IMR-90 (cell line): ENCODE measurements at regions not wholly inside any gene's neighbourhood (a gene's known extent, or its start where the extent isn't known, plus 50 kb on each side); places are given as distances from the start of the nearest gene placed in this dataset.

ENCODE experiments used
- BHLHE40 ChIP-seq: fragments of 150-350 bp; IDR thresholded peaks from 2 replicates; pipeline ENCODE4 v1.6.1; 2016; ENCODE audit warnings: mild to moderate bottlenecking, low read depth, low read length
- CHD1 ChIP-seq: IDR thresholded peaks from 2 replicates; pipeline ENCODE4 v1.6.1; 2012; ENCODE audit warnings: low read depth, low read length, improper control_type of control experiment
- FOS ChIP-seq: fragments of 150-350 bp; IDR thresholded peaks from 2 replicates; pipeline ENCODE4 v1.6.1; 2016; ENCODE audit warnings: low read depth, low read length
- MAFK ChIP-seq: IDR thresholded peaks from 2 replicates; pipeline ENCODE4 v1.6.1; 2012; ENCODE audit warnings: low read depth, low read length, improper control_type of control experiment
- MXI1 ChIP-seq: IDR thresholded peaks from 2 replicates; pipeline ENCODE4 v1.6.1; 2012; ENCODE audit warnings: low read depth, mild to moderate bottlenecking, low read length, moderate library complexity, borderline replicate concordance
- POLR2A ChIP-seq: IDR thresholded peaks from 2 replicates; pipeline ENCODE4 v1.6.1; 2012; ENCODE audit warnings: mild to moderate bottlenecking, low read depth, low read length
- RAD21 ChIP-seq: IDR thresholded peaks from 2 replicates; pipeline ENCODE4 v1.6.1; 2012; ENCODE audit warnings: low read length, improper control_type of control experiment
- RCOR1 ChIP-seq: IDR thresholded peaks from 2 replicates; pipeline ENCODE4 v1.6.1; 2012; ENCODE audit warnings: mild to moderate bottlenecking, low read length, improper control_type of control experiment; ENCODE audit not compliant: insufficient replicate concordance
- RFX5 ChIP-seq: IDR thresholded peaks from 2 replicates; pipeline ENCODE4 v1.8.0; 2012; ENCODE audit warnings: low read depth, mild to moderate bottlenecking, low read length, moderate library complexity
- SMC3 ChIP-seq: fragments of 150-350 bp; IDR thresholded peaks from 2 replicates; pipeline ENCODE4 v1.6.1; 2016; ENCODE audit warnings: low read depth, mild to moderate bottlenecking, antibody characterized with exemption, low read length, moderate library complexity
- TF ChIP-seq, protein P1 (sequence below): conservative IDR thresholded peaks from 2 replicates; pipeline ENCODE4 v1.5.1; 2012; ENCODE audit warnings: mild to moderate bottlenecking, low read depth, low read length, improper control_type of control experiment
- TF ChIP-seq, protein P2 (sequence below): fragments of 150-350 bp; IDR thresholded peaks from 2 replicates; pipeline ENCODE4 v1.6.1; 2017; ENCODE audit warnings: mild to moderate bottlenecking, antibody characterized with exemption, low read length, low read depth
- TF ChIP-seq, protein P3 (sequence below): fragments of 150-350 bp; IDR thresholded peaks from 2 replicates; pipeline ENCODE4 v1.6.1; 2016; ENCODE audit warnings: low read depth, mild to moderate bottlenecking, low read length, moderate library complexity, borderline replicate concordance

DNA sequence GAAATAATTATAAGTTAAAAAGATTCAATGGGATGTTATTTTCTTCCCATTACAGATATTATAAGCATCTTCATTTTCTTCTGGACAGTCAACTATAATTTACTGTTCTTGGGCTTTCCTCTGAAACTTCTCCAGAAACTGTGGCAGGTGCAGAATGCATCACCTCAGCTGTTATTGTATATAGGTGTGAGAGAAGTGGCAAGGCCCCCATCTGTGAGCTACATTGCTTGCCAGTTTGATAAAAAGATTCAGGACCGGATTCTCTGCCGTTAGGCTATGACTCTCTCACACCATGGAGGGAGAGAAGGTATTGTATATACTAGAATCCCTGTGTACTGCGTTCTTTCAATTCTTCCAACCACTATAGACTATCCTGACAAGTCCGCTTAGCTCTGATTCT lies 135.8 kb upstream of the CENPW start:
- TF ChIP-seq MXI1 (no peak), BHLHE40 (no peak), POLR2A (no peak), RAD21 (no peak), CHD1 (no peak), MAFK (no peak), FOS (no peak), RFX5 (no peak), RCOR1 (no peak), SMC3 (no peak)
- TF ChIP-seq, protein P1, sequence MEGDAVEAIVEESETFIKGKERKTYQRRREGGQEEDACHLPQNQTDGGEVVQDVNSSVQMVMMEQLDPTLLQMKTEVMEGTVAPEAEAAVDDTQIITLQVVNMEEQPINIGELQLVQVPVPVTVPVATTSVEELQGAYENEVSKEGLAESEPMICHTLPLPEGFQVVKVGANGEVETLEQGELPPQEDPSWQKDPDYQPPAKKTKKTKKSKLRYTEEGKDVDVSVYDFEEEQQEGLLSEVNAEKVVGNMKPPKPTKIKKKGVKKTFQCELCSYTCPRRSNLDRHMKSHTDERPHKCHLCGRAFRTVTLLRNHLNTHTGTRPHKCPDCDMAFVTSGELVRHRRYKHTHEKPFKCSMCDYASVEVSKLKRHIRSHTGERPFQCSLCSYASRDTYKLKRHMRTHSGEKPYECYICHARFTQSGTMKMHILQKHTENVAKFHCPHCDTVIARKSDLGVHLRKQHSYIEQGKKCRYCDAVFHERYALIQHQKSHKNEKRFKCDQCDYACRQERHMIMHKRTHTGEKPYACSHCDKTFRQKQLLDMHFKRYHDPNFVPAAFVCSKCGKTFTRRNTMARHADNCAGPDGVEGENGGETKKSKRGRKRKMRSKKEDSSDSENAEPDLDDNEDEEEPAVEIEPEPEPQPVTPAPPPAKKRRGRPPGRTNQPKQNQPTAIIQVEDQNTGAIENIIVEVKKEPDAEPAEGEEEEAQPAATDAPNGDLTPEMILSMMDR = no peak
- TF ChIP-seq, protein P2, sequence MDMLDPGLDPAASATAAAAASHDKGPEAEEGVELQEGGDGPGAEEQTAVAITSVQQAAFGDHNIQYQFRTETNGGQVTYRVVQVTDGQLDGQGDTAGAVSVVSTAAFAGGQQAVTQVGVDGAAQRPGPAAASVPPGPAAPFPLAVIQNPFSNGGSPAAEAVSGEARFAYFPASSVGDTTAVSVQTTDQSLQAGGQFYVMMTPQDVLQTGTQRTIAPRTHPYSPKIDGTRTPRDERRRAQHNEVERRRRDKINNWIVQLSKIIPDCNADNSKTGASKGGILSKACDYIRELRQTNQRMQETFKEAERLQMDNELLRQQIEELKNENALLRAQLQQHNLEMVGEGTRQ = no peak
- TF ChIP-seq, protein P3, sequence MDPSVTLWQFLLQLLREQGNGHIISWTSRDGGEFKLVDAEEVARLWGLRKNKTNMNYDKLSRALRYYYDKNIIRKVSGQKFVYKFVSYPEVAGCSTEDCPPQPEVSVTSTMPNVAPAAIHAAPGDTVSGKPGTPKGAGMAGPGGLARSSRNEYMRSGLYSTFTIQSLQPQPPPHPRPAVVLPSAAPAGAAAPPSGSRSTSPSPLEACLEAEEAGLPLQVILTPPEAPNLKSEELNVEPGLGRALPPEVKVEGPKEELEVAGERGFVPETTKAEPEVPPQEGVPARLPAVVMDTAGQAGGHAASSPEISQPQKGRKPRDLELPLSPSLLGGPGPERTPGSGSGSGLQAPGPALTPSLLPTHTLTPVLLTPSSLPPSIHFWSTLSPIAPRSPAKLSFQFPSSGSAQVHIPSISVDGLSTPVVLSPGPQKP = no peak
